22Rv1 (cell line): ENCODE measurements at regions not wholly inside any gene's neighbourhood (a gene's known extent, or its start where the extent isn't known, plus 50 kb on each side); places are given as distances from the start of the nearest gene placed in this dataset.

Experiments used
- ZFX ChIP-seq: fragments of 450-650 bp; IDR thresholded peaks from 2 replicates; pipeline ENCODE4 v1.6.1; 2017; ENCODE audit warnings: antibody characterized with exemption, borderline replicate concordance
- TF ChIP-seq, protein P1 (sequence below): fragments of 450-650 bp; IDR thresholded peaks from 2 replicates; pipeline ENCODE4 v1.5.1; 2017; ENCODE audit warnings: mild to moderate bottlenecking

DNA sequence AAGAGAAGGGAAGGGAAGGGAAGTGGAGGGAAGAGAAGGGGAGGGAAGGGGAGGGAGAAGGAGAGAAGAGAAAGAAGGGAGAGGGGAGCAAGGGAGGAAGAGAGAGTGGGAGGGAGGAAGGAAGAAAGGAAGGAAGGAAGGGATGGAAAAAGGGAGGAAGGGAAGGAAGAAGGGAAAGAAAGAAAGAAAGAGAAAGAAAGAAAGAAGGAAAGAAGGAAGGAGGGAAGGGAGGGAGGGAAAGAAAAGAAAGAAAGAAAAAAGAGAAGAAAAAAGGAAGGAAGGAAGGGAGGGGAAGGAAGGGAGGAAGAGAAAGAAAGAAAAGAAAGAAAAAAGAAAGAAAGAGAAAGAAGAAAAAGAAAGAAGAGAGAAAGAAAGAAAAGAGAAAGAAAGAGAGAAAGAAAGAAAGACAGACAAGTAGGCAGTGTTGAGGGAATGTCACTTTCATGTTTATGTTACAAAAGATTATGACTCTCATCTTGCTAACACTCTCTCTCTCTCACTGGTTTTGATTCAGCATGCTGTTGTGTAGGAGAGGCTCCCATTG is 58.0 kb upstream of the ZNF804A start:
- TF ChIP-seq, protein P1, sequence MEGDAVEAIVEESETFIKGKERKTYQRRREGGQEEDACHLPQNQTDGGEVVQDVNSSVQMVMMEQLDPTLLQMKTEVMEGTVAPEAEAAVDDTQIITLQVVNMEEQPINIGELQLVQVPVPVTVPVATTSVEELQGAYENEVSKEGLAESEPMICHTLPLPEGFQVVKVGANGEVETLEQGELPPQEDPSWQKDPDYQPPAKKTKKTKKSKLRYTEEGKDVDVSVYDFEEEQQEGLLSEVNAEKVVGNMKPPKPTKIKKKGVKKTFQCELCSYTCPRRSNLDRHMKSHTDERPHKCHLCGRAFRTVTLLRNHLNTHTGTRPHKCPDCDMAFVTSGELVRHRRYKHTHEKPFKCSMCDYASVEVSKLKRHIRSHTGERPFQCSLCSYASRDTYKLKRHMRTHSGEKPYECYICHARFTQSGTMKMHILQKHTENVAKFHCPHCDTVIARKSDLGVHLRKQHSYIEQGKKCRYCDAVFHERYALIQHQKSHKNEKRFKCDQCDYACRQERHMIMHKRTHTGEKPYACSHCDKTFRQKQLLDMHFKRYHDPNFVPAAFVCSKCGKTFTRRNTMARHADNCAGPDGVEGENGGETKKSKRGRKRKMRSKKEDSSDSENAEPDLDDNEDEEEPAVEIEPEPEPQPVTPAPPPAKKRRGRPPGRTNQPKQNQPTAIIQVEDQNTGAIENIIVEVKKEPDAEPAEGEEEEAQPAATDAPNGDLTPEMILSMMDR = no peak
- no peak for TF ChIP-seq ZFX
